ENCODE measurements at regions not wholly inside any gene's neighbourhood (a gene's known extent, or its start where the extent isn't known, plus 50 kb on each side); places are given as distances from the start of the nearest gene placed in this dataset.

GRCh38 chr11:130550984-130551383 is 102.5 kb downstream of the ADAMTS15 start:
- DNase-seq (ENCODE audit: low read depth) = no peak

DNA sequence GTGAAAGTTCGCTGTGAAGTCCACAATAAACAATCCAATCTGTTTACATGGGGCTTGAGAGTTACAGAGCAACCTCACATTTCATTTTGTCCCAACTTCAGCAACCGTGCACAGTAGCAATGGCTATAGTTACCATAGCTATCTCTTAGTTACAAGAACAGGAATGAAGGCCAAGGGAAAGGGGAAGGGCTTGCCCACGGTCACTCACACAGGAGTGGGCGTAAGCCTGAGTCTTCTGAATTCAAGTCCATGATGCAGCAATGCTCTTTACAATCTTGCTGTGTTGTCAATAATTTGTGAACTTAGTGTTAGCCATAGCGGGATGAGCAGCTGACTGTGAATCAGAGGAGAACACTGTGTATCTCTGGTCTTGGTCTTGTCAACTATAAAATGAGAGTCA is 102.9 kb downstream of the ADAMTS15 start:
- no peak for TF ChIP-seq CTCF (IDR thresholded peaks at IDR 0.05; ENCODE audit: insufficient read depth, low read length)
- H3K4me3 ChIP-seq (ENCODE audit: low read depth, low read length) = no peak overlapping the region
- DNase-seq (ENCODE audit: low read depth) = no peak

More at GRCh38 chr11:130550984-130551383, 102.5 kb downstream of the ADAMTS15 start:
- H3K4me3 ChIP-seq (ENCODE audit: low read depth, low read length) = no peak overlapping the region
- TF ChIP-seq CTCF (IDR thresholded peaks at IDR 0.05; ENCODE audit: insufficient read depth, low read length) = no peak

DNA sequence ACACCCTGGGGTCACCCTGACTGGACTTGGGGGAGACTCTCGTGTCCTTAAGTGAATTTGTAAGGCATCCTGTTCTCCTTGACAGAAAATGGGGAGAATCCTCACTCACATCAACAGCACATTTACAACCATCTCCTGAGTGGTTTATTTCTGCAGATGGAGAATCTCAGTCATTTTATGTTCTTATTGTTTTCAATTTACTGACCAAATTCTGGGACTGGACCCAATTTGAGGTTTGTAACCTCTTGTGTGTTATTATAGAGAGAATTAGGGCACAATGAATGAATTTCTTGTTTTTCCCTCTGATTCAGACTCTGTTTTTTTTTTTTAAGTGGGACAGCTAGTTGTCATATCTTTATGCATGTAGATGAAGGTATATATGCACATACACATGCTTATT is 104.9 kb downstream of the ADAMTS15 start:
- H3K4me3 ChIP-seq (ENCODE audit: low read depth, low read length) = no peak overlapping the region
- DNase-seq (ENCODE audit: low read depth) = peak; percentile 82
- no peak for TF ChIP-seq CTCF (IDR thresholded peaks at IDR 0.05; ENCODE audit: insufficient read depth, low read length)

DNA sequence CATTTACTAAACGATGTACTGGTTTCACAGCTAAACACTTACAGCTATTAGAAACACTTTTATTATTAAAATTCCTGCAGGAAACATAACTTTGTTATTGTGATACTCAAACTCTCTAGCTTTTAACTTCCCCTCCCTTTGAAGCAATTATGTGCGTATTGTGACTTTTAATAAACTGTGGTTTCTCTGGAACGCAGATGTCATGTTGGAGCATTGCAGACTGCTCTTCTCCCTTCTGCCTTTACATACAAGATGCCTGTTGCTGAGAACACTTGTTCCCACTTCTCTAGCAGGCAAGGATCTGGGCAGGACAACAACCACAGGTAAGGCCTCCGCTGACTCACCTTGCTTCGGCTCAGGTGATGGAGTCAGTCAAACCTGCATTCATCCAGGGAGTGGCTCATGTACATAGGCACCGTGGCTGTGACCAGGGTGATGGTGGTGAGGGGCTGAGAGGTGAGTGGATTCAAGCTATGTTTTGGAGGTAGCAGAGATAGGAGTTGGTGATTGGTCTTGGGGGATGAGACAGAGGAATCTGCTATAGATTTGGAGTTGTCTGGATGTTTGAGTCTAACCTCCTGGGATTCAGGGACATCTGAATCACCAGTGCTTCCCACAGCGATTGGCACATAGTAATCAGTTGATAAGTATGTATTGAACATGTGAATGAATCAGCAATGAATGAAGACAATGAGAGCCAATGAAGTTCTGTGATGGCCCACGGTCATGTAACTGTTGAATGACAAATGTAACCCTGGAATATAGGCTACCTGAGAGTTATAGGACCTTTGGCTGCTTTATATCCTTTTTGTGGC is 106.0 kb downstream of the ADAMTS15 start:
- no peak for DNase-seq (ENCODE audit: low read depth)
- H3K4me3 ChIP-seq (ENCODE audit: low read depth, low read length) = no peak overlapping the region
- no peak for TF ChIP-seq CTCF (IDR thresholded peaks at IDR 0.05; ENCODE audit: insufficient read depth, low read length)

DNA sequence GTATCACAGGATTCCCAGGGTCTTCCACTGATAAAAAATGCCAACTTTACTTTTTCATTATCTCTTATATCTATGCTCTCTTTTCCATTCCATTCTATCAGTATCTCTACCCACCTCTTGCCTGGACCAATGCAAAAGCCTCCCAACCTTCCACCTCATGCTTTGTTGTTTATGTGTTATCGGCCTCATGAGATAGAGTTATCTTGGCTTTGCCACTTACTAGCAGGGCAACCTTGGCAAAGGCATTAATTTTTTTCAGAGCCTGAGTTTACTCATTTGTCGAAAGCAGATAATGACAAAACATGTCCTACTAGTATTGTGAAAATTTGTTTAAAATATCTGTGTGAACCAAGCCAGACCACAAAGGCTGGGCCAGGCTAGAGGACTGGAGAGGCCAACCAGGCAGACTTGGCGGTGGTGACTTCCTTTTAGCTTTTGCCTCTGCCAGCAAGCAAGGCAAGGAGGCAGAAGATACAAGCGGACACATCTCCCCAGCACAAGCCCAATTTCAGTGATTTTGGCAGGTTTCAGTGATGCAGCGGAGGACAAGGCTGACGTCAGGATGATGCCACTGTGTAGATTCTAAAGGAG is 106.9 kb downstream of the ADAMTS15 start:
- DNase-seq (ENCODE audit: low read depth) = peak; percentile 68
- no peak overlapping the region for H3K4me3 ChIP-seq (ENCODE audit: low read depth, low read length)
- TF ChIP-seq CTCF (IDR thresholded peaks at IDR 0.05; ENCODE audit: insufficient read depth, low read length) = no peak

DNA sequence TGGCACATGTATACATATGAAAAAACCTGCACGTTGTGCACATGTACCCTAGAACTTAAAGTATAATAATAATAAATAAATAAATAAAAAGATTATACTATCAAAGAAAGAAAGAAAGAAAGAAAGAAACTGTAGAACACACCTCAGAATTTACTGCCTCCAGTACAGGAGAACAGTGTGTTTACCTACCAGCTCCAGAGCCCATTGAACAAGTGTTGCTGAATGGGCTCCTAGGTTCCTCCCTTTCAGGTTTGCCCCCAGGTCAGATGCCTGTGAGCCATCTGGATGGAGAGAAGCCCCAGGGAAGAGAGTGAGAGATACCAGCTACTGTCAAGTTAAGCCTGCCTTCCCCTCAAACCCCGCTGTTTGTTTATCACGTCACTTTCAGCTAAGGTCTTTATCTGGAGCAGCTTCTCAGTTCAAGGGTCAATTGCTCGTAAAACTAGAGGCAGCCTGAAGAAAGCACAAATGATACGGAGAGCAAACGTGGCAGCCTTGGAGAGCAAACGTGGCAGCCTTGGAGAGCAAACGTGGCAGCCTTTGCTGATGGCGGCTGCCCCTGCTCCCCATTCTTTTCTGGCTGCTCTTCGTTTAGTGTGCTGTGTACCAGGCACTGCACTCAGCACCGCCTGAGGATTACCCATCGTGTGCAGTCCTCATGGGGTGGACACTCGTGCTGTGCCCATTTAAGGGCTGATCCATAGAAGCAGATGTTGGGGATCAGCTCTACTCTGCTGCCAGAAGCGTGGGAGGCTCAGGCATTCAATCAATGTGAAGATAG is 111.7 kb downstream of the ADAMTS15 start:
- no peak for TF ChIP-seq CTCF (IDR thresholded peaks at IDR 0.05; ENCODE audit: insufficient read depth, low read length)
- no peak overlapping the region for H3K4me3 ChIP-seq (ENCODE audit: low read depth, low read length)
- DNase-seq (ENCODE audit: low read depth) = no peak
